Kasumi-1 (cell line): ENCODE measurements at regions not wholly inside any gene's neighbourhood (a gene's known extent, or its start where the extent isn't known, plus 50 kb on each side); places are given as distances from the start of the nearest gene placed in this dataset.

Experiments
- DNase-seq, 2 experiments: peaks; one replicate each; lab custom pipeline; 2025; lab: John Stamatoyannopoulos, UW

- no peak for DNase-seq
Measured at GRCh38 chr15:69987492-69988489, 109.9 kb downstream of the TLE3 start.

- no peak for DNase-seq
Measured at GRCh38 chr15:69988541-69989225, 109.0 kb downstream of the TLE3 start.

DNA sequence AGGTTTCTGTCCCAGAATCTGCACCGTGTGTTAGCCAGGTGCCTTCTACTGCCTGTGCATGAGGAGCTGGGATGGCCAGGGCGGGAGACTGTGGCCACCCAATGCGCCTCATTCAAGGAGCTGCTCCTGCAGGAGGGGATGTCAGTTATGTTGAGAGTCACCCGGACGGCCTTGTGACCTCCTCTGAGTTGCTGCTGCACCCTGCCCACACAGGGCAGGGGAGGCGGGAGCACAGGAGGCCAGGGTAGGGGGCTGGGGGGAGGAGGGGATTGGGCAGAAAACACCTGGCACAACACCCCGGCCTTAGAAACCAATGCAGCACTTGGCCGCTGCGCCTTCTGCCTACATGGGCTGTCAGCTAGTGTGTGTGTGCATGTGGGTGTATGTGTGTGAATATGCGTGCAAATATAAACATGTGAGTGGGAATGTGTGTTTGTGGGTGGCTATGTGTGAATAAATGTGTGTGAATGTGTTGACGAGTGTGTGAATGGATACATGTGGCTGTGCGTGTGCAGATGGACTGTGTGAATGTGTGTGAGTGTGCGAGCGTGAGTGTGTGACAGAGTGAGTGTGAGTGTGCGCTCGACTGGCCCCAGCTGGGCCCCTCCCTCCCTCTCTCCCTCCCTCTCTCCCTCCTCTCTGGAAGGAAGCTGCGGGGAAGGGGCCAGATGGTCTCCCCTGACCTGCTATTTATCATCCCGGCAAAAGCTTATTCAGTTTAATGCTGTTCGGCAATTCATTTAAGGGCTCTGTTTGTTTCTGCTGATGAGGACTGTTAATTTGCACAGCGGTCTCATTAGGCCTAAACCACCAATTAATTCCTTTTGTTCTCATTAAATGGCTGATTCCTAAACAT is 106.9 kb downstream of the TLE3 start:
- no peak for DNase-seq

DNA sequence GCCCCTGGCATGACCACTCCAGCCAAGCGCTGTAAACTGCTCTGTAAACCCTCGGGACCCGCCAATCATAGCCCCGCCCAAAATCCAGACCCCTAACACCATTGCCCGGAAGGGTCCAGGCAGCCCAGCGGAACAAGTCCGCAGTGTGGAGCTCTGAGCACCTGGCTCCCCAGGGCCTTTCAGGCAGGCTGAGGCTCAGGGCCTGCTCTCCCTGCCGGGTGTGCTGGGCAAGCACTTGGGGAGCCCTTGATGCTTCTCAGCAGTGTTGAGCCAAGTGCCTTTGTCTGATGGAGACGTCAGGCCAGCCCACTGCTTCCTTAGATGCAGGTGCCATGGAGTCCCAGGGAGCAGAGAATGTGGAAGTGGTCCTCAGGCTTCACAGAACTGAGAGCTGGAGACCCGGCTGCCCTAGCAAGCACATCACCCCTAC is 106.2 kb downstream of the TLE3 start:
- no peak for DNase-seq

GRCh38 chr15:69992348-69992747 is 105.4 kb downstream of the TLE3 start:
- DNase-seq, result no peak

DNA sequence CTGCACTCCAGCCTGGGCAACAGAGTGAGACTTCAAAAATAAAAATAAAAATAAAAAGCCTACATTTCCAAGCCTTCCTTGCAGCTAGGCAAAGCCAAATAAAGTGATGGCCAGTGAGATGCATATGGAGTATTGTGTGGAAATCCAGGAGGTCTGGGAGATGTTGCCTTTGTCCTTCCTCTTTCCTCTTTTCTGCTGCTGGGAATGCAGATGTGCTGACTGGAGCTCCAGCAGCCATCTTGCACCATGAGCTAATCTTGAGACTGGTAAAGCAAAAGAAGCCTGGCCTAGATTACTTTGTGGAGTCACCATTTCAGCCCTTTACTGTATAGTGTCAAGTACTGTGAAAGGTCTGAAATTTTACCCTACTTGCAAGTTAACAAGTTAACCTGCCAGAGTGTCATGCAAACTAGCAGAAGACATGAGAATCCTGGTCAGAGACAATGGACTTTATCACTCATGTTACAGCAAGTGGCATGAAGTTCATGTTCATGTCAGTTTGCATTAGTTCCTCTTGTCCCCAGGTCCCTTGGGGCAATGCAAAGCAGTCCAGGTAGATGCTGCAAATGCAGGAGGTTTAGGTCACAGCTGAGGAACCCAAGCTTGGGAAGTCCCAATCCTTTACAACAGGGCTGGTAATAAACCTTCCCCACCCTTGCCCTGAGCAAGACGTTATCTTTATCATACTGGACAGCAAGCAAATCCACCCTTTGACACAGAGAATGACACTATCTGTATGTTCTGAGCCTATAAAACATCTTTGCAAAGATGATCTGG is 103.1 kb downstream of the TLE3 start:
- DNase-seq, result no peak

DNA sequence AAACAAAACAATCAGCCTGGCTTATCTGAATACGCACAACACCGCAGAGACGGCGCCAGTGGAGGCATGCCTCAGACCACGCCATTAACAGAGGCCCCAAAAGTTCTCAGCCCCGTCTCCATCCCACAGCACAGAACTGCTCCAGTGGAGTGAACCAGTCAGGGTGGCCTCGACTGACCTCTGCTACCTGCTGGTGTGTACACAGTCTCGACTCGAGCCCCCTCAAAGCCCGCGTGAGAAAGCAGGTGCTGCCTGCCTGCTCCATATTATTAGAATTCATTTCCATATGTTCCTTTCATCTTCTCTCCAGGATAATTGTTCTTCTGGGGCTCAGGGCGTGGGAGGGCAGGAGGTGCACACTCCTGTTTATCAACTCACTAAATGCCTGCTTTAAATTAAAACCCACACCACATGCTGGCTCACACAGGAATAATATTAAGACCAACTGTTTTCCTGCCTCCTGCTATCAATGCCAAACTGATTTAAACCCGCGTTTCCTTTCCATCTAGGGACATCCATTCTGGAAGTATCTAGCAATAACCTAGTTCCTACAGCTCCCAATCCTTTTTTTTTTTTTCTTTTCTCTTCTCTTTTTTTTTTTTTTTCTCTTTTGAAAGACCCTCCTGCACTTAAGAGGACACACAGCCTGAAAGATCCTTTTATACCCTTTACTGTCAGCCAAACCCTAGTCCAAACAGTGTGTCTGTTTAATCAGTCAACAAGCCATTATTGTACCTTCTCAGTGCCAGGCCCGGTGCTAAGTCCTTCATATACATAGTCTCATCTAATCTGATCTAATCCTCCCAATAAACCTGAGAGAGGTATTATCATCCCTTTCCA is 101.2 kb downstream of the TLE3 start:
- no peak for DNase-seq

GRCh38 chr15:69997161-69997485 is 100.6 kb downstream of the TLE3 start:
- no peak for DNase-seq
